ENCODE measurements at regions not wholly inside any gene's neighbourhood (a gene's known extent, or its start where the extent isn't known, plus 50 kb on each side); places are given as distances from the start of the nearest gene placed in this dataset.

DNA sequence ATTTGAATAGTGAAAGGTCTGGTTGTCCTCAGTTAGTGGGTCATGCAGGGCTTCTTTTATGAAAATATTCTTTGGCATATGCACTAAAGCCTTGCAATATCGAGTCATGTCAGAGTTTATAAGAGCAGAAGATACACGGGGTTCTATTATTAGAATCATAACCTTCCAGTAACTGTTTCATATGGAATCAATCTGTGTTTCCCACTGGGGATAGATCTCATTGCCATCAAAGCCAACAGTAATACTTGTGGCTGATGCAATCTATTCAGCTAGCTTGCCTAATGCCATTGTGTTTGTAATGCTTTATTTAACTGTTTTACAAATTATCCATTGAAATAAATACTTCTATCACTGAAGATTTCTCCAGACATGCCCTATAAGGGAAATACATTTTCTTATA is 746.9 kb upstream of the PCDH9 start:
- H3K27ac ChIP-seq: no peak overlapping the region
- TF ChIP-seq CTCF (IDR thresholded peaks at IDR 0.05): no peak
- no peaks in the 10 kb centered on the region for H3K27me3 ChIP-seq (replicated peaks; ENCODE audit: insufficient read depth)
- H3K36me3 ChIP-seq: no peaks in the 10 kb centered on the region
- H3K4me1 ChIP-seq (ENCODE audit: control insufficient read depth in 1 of 2, low read depth in 2 of 2): no peaks in the 10 kb centered on the region
- no peak overlapping the region for H3K4me3 ChIP-seq
- ATAC-seq (ENCODE audit: insufficient number of reproducible peaks, low FRiP score, low read depth): no peak
- no peaks in the 10 kb centered on the region for H3K9me3 ChIP-seq
- DNase-seq (ENCODE audit: low spot score): no peak

- Histone ChIP-seq H3K27ac (no peak overlapping the region), H3K27me3 (replicated peaks; ENCODE audit: insufficient read depth) (no peaks in the 10 kb centered on the region), H3K4me1 (ENCODE audit: control insufficient read depth in 1 of 2, low read depth in 2 of 2) (no peaks in the 10 kb centered on the region), H3K4me3 (no peak overlapping the region), H3K9me3 (no peaks in the 10 kb centered on the region), H3K36me3 (no peaks in the 10 kb centered on the region)
- no peak for DNase-seq (ENCODE audit: low spot score)
- TF ChIP-seq CTCF (IDR thresholded peaks at IDR 0.05): no peak
- ATAC-seq (ENCODE audit: insufficient number of reproducible peaks, low FRiP score, low read depth): no peak
Observed at GRCh38 chr13:67971291-67971690, 741.2 kb upstream of the PCDH9 start.

- DNase-seq (ENCODE audit: low spot score) (no peak), ATAC-seq (ENCODE audit: insufficient number of reproducible peaks, low FRiP score, low read depth) (no peak)
- TF ChIP-seq CTCF (IDR thresholded peaks at IDR 0.05): no peak
- no peak overlapping the region for H3K27ac ChIP-seq
- H3K4me1 ChIP-seq (ENCODE audit: control insufficient read depth in 1 of 2, low read depth in 2 of 2): no peaks in the 10 kb centered on the region
- no peaks in the 10 kb centered on the region for H3K36me3 ChIP-seq
- H3K9me3 ChIP-seq: no peaks in the 10 kb centered on the region
- no peak overlapping the region for H3K4me3 ChIP-seq
- no peaks in the 10 kb centered on the region for H3K27me3 ChIP-seq (replicated peaks; ENCODE audit: insufficient read depth)
Observed at GRCh38 chr13:67967031-67967430, 736.9 kb upstream of the PCDH9 start.

DNA sequence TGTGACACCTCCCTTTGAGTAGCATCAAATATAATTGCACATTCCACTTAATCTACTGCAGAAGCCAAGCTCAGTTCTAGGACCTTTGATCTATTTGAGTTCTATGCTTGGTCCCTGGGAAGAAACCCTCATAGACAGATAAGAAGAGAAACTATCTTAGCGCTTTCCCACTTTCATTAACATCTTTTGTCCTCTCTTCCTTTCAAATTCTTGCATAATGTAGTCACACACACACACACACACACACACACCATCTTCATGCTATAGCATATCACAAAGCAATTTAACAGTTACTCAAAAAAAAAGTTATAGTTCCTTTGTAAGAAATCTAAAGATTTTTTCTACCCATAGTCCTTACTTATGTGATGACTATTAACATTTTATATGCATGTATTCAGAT is 735.9 kb upstream of the PCDH9 start:
- no peaks in the 10 kb centered on the region for H3K9me3 ChIP-seq
- no peak for TF ChIP-seq CTCF (IDR thresholded peaks at IDR 0.05)
- H3K27me3 ChIP-seq (replicated peaks; ENCODE audit: insufficient read depth): no peaks in the 10 kb centered on the region
- H3K27ac ChIP-seq: no peak overlapping the region
- no peak overlapping the region for H3K4me3 ChIP-seq
- no peak for DNase-seq (ENCODE audit: low spot score)
- ATAC-seq (ENCODE audit: insufficient number of reproducible peaks, low FRiP score, low read depth): no peak
- no peaks in the 10 kb centered on the region for H3K4me1 ChIP-seq (ENCODE audit: control insufficient read depth in 1 of 2, low read depth in 2 of 2)
- H3K36me3 ChIP-seq: no peaks in the 10 kb centered on the region

DNA sequence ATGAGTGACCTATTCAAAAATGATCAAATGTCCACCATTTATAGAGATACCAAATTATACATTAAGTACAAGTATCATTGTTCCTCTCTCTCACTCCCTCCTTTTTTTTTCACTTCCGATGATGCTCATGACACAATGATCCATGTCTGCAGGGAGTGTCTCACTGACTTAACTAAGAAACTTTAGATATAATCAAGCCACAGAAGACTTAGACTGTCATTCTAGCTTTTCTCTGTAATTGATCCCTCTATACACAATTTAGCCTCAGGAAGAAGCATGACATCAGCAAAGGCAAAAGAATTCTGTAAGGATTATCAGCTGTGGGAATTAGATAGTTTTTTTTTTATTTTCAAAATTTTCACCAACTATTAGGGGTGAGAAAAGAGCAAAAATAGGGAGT is 734.9 kb upstream of the PCDH9 start:
- H3K36me3 ChIP-seq: no peaks in the 10 kb centered on the region
- H3K4me1 ChIP-seq (ENCODE audit: control insufficient read depth in 1 of 2, low read depth in 2 of 2): no peaks in the 10 kb centered on the region
- no peaks in the 10 kb centered on the region for H3K9me3 ChIP-seq
- no peak for ATAC-seq (ENCODE audit: insufficient number of reproducible peaks, low FRiP score, low read depth)
- H3K27me3 ChIP-seq (replicated peaks; ENCODE audit: insufficient read depth): no peaks in the 10 kb centered on the region
- no peak overlapping the region for H3K4me3 ChIP-seq
- no peak for DNase-seq (ENCODE audit: low spot score)
- no peak overlapping the region for H3K27ac ChIP-seq
- TF ChIP-seq CTCF (IDR thresholded peaks at IDR 0.05): no peak
